Omental fat pad (tissue), 3 donors: ENCODE measurements at regions not wholly inside any gene's neighbourhood (a gene's known extent, or its start where the extent isn't known, plus 50 kb on each side); places are given as distances from the start of the nearest gene placed in this dataset.

Source experiments
- ATAC-seq: fragments of 150-250 bp; one replicate; pipeline ENCODE4 v1.9.1; 2016; ENCODE audit warnings: mild to moderate bottlenecking, moderate library complexity; ENCODE audit not compliant: low FRiP score
- DNase-seq: peaks from one replicate; pipeline ENCODE4 v3.0.0-alpha.2; 2019; ENCODE audit warnings: low spot score
- CTCF ChIP-seq, 3 donors: fragments of 450-650 bp; IDR thresholded peaks; one replicate each; pipeline ENCODE4 v1.5.1; 2016 to 2017; ENCODE audit warnings: antibody characterized with exemption in 3 of 3, mild to moderate bottlenecking in 3 of 3, moderate library complexity in 2 of 3

- TF ChIP-seq CTCF (IDR thresholded peaks at IDR 0.05): no peak
- DNase-seq: no peak
- ATAC-seq: no peak
Measured at GRCh38 chr2:215731108-215731658, 282.2 kb downstream of the MREG start.

- no peak for ATAC-seq
- no peak for TF ChIP-seq CTCF (IDR thresholded peaks at IDR 0.05)
- DNase-seq: no peak
Measured at GRCh38 chr2:215729985-215730620, 283.2 kb downstream of the MREG start.

GRCh38 chr2:215728504-215729065 is 284.8 kb downstream of the MREG start:
- ATAC-seq (peak; percentile 93), DNase-seq (no peak)
- no peak for TF ChIP-seq CTCF (IDR thresholded peaks at IDR 0.05)

- DNase-seq (no peak), ATAC-seq (no peak)
- no peak for TF ChIP-seq CTCF (IDR thresholded peaks at IDR 0.05)
Measured at GRCh38 chr2:215727507-215728503, 285.5 kb downstream of the MREG start.

- no peak for TF ChIP-seq CTCF (IDR thresholded peaks at IDR 0.05)
- ATAC-seq: no peak
- DNase-seq: no peak
Measured at GRCh38 chr2:215726070-215726469, 287.3 kb downstream of the MREG start.

GRCh38 chr2:215724146-215724545 is 288.3 kb upstream of the FN1 start:
- no peak for ATAC-seq
- DNase-seq: no peak
- no peak for TF ChIP-seq CTCF (IDR thresholded peaks at IDR 0.05)
